A549 (cell line): ENCODE measurements at regions not wholly inside any gene's neighbourhood (a gene's known extent, or its start where the extent isn't known, plus 50 kb on each side); places are given as distances from the start of the nearest gene placed in this dataset.

Experiments
- ATAC-seq, 2 experiments: fragments of 200-7000 bp in 1 of 2; fragments of >200 bp in 1 of 2; cut with Nextera tagmentation in 1 of 2; cut with Tn5 transposase in 1 of 2; 3 replicates each; pipeline versions ENCODE4 v1.8.0 to v1.9.1; 2018 to 2020; ENCODE audit warnings: mild to moderate bottlenecking in 1 of 2, moderate library complexity in 1 of 2
- CTCF ChIA-PET: fragments of 300-600 bp; sonication (Branson Sonifier 250); formaldehyde crosslinking; extraction: SDS; loops from one replicate; lab custom pipeline; 2021; ENCODE audit warnings: antibody characterized with exemption, inconsistent platforms; lab: Yijun Ruan, JAX
- POLR2A ChIA-PET: fragments of 350-600 bp; formaldehyde crosslinking; extraction: SDS; loops from one replicate; lab custom pipeline; 2021; ENCODE audit warnings: antibody characterized with exemption, inconsistent platforms; lab: Yijun Ruan, JAX
- DNase-seq, 2 experiments: peaks; one replicate each; pipeline versions ENCODE4 v3.0.0 to v3.0.0-alpha.2; 2011 to 2016; ENCODE audit warnings: low read depth in 1 of 2, low spot score in 1 of 2
- FAIRE-seq: peaks from 2 replicates; lab custom pipeline; 2011; peaks lifted over from hg19 to GRCh38; lab: Jason Lieb, UNC
- H3K27ac ChIP-seq, 2 experiments: fragments of >200 bp; sonication (Bioruptor Twin); formaldehyde crosslinking; 3 replicates each; pipeline ENCODE4 v1.5.1; 2016 to 2017
- H3K4me1 ChIP-seq: fragments of >200 bp; sonication (Bioruptor Twin); formaldehyde crosslinking; 3 replicates; pipeline ENCODE4 v1.6.1; 2016
- H3K4me2 ChIP-seq: fragments of >200 bp; sonication (Bioruptor Twin); formaldehyde crosslinking; 3 replicates; pipeline ENCODE4 v1.6.1; 2016
- H3K4me3 ChIP-seq: fragments of >200 bp; sonication (Bioruptor Twin); formaldehyde crosslinking; 3 replicates; pipeline ENCODE4 v1.5.1; 2016
- H3K9me3 ChIP-seq: fragments of >200 bp; sonication (Bioruptor Twin); formaldehyde crosslinking; 3 replicates; pipeline ENCODE4 v1.6.1; 2016
- BCL3 ChIP-seq: fragments of >200 bp; sonication (Bioruptor Twin); formaldehyde crosslinking; IDR thresholded peaks from 3 replicates; pipeline ENCODE4 v1.6.1; 2016
- CEBPB ChIP-seq, 2 experiments: fragments of >200 bp in 1 of 2; sonication (Bioruptor Twin) in 1 of 2; formaldehyde crosslinking in 1 of 2; IDR thresholded peaks; 2 replicates each; pipeline ENCODE4 v1.6.1; 2012 to 2016
- CHD2 ChIP-seq: fragments of 150-350 bp; IDR thresholded peaks from 2 replicates; pipeline ENCODE4 v1.6.1; 2014; ENCODE audit warnings: low read length; ENCODE audit not compliant: partially characterized antibody
- CTCF ChIP-seq: fragments of >200 bp; sonication (Bioruptor Twin); formaldehyde crosslinking; IDR thresholded peaks from 3 replicates; pipeline ENCODE4 v1.5.1; 2016
- EHF ChIP-seq: fragments of 250-450 bp; sonication (Bioruptor Pico); IDR thresholded peaks from 2 replicates; pipeline ENCODE4 v1.5.0; 2020; ENCODE audit warnings: mild to moderate bottlenecking
- EHMT2 ChIP-seq: fragments of 200-600 bp; sonication (generic); IDR thresholded peaks from 2 replicates; pipeline ENCODE4 v1.6.1; 2016; ENCODE audit warnings: antibody characterized with exemption, low read depth, mild to moderate bottlenecking, moderate library complexity
- EP300 ChIP-seq, 2 experiments: fragments of >200 bp; sonication (Bioruptor Twin); formaldehyde crosslinking; IDR thresholded peaks; 2 replicates in 1 of 2; 3 replicates in 1 of 2; pipeline ENCODE4 v1.6.1; 2016 to 2017
- FOSB ChIP-seq: fragments of 250-450 bp; sonication (Bioruptor Pico); IDR thresholded peaks from 2 replicates; pipeline ENCODE4 v1.5.0; 2020; ENCODE audit warnings: mild to moderate bottlenecking, moderate library complexity
- GATA3 ChIP-seq: IDR thresholded peaks from 2 replicates; pipeline ENCODE4 v1.6.1; 2012; ENCODE audit warnings: borderline replicate concordance
- HDAC2 ChIP-seq: fragments of 200-600 bp; sonication (generic); IDR thresholded peaks from 2 replicates; pipeline ENCODE4 v1.6.1; 2016
- HEYL ChIP-seq: fragments of 250-450 bp; sonication (Bioruptor Pico); IDR thresholded peaks from 2 replicates; pipeline ENCODE4 v1.8.0; 2021; ENCODE audit warnings: mild to moderate bottlenecking, moderate library complexity
- JUN ChIP-seq, 2 experiments: fragments of >200 bp; sonication (Bioruptor Twin); formaldehyde crosslinking; IDR thresholded peaks; 2 replicates in 1 of 2; 3 replicates in 1 of 2; pipeline ENCODE4 v1.6.1; 2016 to 2017
- JUNB ChIP-seq: fragments of >200 bp; sonication (Bioruptor Twin); formaldehyde crosslinking; IDR thresholded peaks from 2 replicates; pipeline ENCODE4 v1.6.1; 2016
- KDM5A ChIP-seq: fragments of 200-600 bp; sonication (generic); IDR thresholded peaks from 2 replicates; pipeline ENCODE4 v1.6.1; 2016; ENCODE audit warnings: antibody characterized with exemption, mild to moderate bottlenecking
- MAFK ChIP-seq: fragments of 450-650 bp; IDR thresholded peaks from 2 replicates; pipeline ENCODE4 v1.6.1; 2014; ENCODE audit not compliant: partially characterized antibody
- MAZ ChIP-seq: fragments of 150-350 bp; IDR thresholded peaks from 2 replicates; pipeline ENCODE4 v1.6.1; 2014; ENCODE audit warnings: antibody characterized with exemption, low read depth, low read length, borderline replicate concordance
- MYC ChIP-seq: IDR thresholded peaks from 2 replicates; pipeline ENCODE4 v1.6.1; 2012; ENCODE audit warnings: mild to moderate bottlenecking, inconsistent platforms, low read length, improper control_type of control experiment, borderline replicate concordance
- NPAS2 ChIP-seq: fragments of 250-450 bp; sonication (Bioruptor Pico); IDR thresholded peaks from 2 replicates; pipeline ENCODE4 v1.8.0; 2022; ENCODE audit warnings: mild to moderate bottlenecking, moderate library complexity, borderline replicate concordance
- PHF8 ChIP-seq: fragments of 200-600 bp; sonication (generic); IDR thresholded peaks from 2 replicates; pipeline ENCODE4 v1.6.1; 2016; ENCODE audit warnings: low read depth, mild to moderate bottlenecking, antibody characterized with exemption, moderate library complexity, borderline replicate concordance
- RNF2 ChIP-seq: fragments of 200-600 bp; sonication (generic); IDR thresholded peaks from 2 replicates; pipeline ENCODE4 v1.6.1; 2016; ENCODE audit warnings: low read depth, mild to moderate bottlenecking, antibody characterized with exemption, moderate library complexity, borderline replicate concordance
- SREBF2 ChIP-seq: fragments of 450-650 bp; IDR thresholded peaks from 2 replicates; pipeline ENCODE4 v1.6.1; 2014; ENCODE audit warnings: mild to moderate bottlenecking, moderate library complexity
- TP53 ChIP-seq: fragments of 250-450 bp; sonication (Bioruptor Pico); IDR thresholded peaks from 2 replicates; pipeline ENCODE4 v1.5.0; 2021; ENCODE audit warnings: mild to moderate bottlenecking, moderate library complexity
- USF2 ChIP-seq: fragments of 450-650 bp; IDR thresholded peaks from 2 replicates; pipeline ENCODE4 v1.6.1; 2014; ENCODE audit warnings: antibody characterized with exemption
- ZC3H11A ChIP-seq: fragments of 450-650 bp; IDR thresholded peaks from 2 replicates; pipeline ENCODE4 v1.6.1; 2014; ENCODE audit warnings: antibody characterized with exemption, mild to moderate bottlenecking
- ZFP36 ChIP-seq: fragments of 450-650 bp; IDR thresholded peaks from 2 replicates; pipeline ENCODE4 v1.6.1; 2014; ENCODE audit warnings: borderline replicate concordance; ENCODE audit not compliant: partially characterized antibody
- ZSCAN20 ChIP-seq: fragments of 250-450 bp; sonication (Bioruptor Pico); IDR thresholded peaks from 2 replicates; pipeline ENCODE4 v1.8.0; 2022; ENCODE audit warnings: mild to moderate bottlenecking, moderate library complexity
- TF ChIP-seq, protein P1 (sequence below): IDR thresholded peaks from 2 replicates; pipeline ENCODE4 v1.6.1; 2012

DNA sequence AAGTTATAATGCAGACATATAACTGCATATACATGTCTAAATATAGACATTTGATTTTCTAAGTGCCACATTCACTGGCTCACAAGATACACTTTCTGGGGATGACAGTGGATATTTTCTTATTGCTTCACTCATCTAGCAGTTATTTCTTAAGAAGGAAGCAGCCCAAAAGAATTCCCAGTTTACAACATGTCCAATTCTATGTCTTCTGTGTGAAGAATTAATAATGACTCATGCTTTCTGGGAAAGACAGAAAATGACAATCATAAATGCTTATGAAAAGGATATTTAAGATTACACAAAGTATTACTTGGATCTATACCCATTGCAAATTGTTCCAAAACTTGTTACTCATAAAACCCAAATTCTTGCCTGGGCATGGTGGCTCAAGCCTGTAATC is 543.4 kb downstream of the SUCLA2 start:
- ChIA-PET POLR2A (no interaction called here), CTCF (no interaction called here)
- ATAC-seq (no peak), DNase-seq (no peak), FAIRE-seq (no peak)
- no peaks in the 10 kb centered on the region for H3K4me1 ChIP-seq
- TF ChIP-seq KDM5A (no peak), MAZ (no peak), FOSB (CRISPR knock-in tag) (no peak), TP53 (CRISPR knock-in tag) (no peak), MYC (no peak), NPAS2 (no peak), EHMT2 (no peak), CHD2 (no peak), GATA3 (no peak)
- no peak overlapping the region for H3K4me2 ChIP-seq
- no peak overlapping the region for H3K27ac ChIP-seq
- H3K4me3 ChIP-seq = no peak overlapping the region
- H3K9me3 ChIP-seq = no peaks in the 10 kb centered on the region

DNA sequence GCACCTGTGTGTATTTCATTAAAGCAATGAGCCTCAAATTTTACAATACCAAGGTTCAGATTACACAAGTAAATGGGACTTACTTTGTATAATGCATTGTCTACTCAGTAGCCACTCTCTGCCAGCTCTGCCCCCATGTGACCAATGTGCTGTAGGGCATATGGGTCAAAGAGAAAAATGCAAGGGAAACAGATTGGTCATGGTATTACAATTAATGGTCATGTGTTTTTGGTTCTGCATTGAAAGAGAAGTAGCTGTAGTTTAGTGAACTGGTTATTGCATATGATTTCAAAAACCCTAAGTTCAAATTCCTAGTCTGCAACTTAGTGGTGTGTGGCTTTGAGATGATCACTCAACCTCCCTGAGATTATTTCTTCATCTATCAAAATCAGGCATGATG is 545.4 kb downstream of the SUCLA2 start:
- Histone ChIP-seq H3K4me2 (no peak overlapping the region), H3K27ac (no peak overlapping the region), H3K4me1 (no peaks in the 10 kb centered on the region), H3K4me3 (no peak overlapping the region), H3K9me3 (no peaks in the 10 kb centered on the region)
- TF ChIP-seq CEBPB (IDR thresholded peaks at IDR 0.05) (no peak), EHF (CRISPR knock-in tag) (no peak), JUNB (no peak), EHMT2 (no peak), EP300 (IDR thresholded peaks at IDR 0.05) (no peak), SREBF2 (no peak), ZC3H11A (no peak), ZSCAN20 (CRISPR knock-in tag) (no peak), RNF2 (no peak), ZFP36 (no peak), MYC (no peak), MAFK (no peak), HEYL (CRISPR knock-in tag) (no peak), JUN (IDR thresholded peaks at IDR 0.05) (no peak), PHF8 (no peak), BCL3 (no peak), USF2 (no peak), CTCF (no peak), HDAC2 (no peak)
- TF ChIP-seq, protein P1, sequence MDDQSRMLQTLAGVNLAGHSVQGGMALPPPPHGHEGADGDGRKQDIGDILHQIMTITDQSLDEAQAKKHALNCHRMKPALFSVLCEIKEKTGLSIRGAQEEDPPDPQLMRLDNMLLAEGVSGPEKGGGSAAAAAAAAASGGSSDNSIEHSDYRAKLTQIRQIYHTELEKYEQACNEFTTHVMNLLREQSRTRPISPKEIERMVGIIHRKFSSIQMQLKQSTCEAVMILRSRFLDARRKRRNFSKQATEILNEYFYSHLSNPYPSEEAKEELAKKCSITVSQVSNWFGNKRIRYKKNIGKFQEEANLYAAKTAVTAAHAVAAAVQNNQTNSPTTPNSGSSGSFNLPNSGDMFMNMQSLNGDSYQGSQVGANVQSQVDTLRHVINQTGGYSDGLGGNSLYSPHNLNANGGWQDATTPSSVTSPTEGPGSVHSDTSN = no peak
- ChIA-PET CTCF (no interaction called here), POLR2A (no interaction called here)
- ATAC-seq (no peak), DNase-seq (no peak), FAIRE-seq (no peak)
